ENCODE measurements at regions not wholly inside any gene's neighbourhood (a gene's known extent, or its start where the extent isn't known, plus 50 kb on each side); places are given as distances from the start of the nearest gene placed in this dataset.

DNA sequence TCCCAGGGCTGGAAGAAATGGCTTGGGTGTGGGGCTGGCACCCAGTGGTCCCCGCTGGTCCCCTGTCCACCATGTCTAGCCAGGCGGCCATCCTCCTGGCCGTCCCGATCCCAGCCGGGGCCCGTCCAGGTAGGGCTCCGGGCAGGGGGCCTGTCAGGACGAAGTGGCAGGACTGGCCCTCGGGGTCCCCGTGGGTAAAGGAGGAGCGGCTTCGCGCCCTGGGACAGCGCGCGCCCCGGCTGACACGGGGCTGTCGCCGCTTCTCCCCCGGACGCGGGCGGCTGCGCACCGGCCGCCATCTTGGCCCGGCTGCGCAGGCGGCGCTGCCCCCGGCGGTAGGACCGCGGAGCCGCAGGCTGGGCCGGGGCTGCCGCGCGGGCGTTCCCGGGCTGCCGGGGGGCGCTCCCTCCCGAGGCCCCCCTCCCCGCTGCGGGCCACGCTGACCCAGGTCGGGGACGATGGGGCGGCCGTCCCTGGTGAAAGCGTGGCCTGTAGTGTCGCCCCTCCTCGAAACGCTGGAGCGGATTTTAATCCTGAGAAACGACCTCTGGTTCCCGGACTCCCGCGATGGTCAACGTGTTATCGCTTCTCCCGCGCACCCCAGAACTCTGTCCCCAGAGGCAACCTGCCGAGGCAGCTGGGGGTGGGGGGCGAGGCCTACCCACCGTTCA, 60.4 kb upstream of the BCOR start:
- DNase-seq (ENCODE audit: low read depth), result no peak
- TF ChIP-seq, protein P1, sequence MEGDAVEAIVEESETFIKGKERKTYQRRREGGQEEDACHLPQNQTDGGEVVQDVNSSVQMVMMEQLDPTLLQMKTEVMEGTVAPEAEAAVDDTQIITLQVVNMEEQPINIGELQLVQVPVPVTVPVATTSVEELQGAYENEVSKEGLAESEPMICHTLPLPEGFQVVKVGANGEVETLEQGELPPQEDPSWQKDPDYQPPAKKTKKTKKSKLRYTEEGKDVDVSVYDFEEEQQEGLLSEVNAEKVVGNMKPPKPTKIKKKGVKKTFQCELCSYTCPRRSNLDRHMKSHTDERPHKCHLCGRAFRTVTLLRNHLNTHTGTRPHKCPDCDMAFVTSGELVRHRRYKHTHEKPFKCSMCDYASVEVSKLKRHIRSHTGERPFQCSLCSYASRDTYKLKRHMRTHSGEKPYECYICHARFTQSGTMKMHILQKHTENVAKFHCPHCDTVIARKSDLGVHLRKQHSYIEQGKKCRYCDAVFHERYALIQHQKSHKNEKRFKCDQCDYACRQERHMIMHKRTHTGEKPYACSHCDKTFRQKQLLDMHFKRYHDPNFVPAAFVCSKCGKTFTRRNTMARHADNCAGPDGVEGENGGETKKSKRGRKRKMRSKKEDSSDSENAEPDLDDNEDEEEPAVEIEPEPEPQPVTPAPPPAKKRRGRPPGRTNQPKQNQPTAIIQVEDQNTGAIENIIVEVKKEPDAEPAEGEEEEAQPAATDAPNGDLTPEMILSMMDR (conservative IDR thresholded peaks at IDR 0.05; ENCODE audit: low read length), result no peak
- H3K4me3 ChIP-seq (ENCODE audit: low read length), result peak overlapping the region; percentile 52

DNA sequence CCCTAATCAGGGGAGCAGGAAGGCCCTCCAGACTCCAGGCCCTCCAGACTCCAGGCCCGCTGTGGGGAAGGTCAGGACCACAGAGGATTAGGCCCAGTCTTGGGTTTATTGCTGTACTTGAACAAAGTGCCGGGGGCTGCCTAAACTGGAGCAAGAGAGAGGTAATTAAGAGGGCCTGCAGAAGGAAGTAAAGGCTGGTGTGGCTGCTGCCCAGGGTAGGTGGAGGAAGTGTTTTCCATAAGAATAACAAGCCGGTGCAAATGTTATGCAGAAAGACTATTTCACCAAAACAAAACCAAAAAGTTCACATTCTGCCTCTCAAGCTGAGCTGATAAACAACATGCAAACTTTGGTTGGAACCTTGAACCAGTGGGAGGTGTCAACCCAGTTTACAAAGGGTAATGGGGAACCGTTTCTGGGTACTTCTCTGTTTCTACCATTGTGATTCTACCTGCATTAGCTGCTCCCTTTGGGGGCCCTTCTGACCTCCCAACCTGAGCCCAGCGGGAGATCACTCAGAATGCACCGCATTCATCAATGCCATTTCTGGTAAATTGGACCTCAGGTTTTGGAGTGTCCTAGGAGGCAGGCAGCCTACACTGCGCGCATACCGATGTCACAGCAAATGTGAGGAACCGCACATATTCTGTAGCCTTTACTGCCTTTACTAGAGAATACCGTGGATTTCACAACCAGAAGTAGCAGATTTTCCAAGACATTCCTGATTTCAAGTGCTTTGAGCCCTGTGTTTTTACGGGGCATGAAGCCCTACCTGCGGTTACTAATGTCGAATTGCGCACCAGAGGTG, 59.7 kb upstream of the BCOR start:
- peak overlapping the region; percentile 52 for H3K4me3 ChIP-seq (ENCODE audit: low read length)
- TF ChIP-seq, protein P1 (conservative IDR thresholded peaks at IDR 0.05; ENCODE audit: low read length), result no peak
- DNase-seq (ENCODE audit: low read depth), result no peak

DNA sequence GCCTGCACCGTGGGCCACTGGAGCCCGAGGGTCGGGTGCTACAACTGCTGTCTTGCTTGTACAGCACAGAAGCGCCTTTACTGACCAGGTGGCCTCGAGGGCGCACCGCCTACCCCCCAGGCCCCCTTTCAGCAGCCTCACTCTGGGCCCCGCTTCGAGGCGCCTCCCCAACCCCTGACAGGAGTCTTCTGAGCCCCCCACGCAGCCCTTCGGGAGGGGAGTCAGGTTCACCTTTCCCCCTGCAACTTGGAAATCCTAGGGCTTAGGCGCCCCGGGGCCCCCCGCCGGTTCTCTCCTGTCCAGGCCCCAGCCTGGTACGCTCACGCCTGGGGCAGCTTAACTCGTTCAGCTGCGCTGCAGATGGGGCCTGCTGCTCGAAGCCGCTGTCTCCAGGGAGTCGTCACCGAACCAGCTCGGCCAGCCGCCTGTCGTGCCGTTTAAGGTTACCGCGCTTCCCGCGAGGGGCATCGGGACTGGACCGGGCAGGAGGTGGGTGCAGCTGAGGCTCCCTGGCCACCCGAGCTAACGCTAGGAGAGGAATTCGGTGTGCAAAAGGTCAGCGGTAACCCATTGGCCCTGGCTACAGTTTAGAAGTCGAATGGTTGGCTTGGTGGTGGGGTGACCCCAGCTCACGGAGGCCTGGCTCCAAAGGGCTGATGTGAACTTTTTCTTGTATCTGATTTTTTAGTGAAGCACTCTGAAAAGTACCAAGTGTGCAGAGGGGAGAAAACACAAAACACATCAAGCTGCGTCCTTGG, 58.9 kb upstream of the BCOR start:
- no peak for DNase-seq (ENCODE audit: low read depth)
- TF ChIP-seq, protein P1 (conservative IDR thresholded peaks at IDR 0.05; ENCODE audit: low read length), result no peak
- no peak overlapping the region for H3K4me3 ChIP-seq (ENCODE audit: low read length)

DNA sequence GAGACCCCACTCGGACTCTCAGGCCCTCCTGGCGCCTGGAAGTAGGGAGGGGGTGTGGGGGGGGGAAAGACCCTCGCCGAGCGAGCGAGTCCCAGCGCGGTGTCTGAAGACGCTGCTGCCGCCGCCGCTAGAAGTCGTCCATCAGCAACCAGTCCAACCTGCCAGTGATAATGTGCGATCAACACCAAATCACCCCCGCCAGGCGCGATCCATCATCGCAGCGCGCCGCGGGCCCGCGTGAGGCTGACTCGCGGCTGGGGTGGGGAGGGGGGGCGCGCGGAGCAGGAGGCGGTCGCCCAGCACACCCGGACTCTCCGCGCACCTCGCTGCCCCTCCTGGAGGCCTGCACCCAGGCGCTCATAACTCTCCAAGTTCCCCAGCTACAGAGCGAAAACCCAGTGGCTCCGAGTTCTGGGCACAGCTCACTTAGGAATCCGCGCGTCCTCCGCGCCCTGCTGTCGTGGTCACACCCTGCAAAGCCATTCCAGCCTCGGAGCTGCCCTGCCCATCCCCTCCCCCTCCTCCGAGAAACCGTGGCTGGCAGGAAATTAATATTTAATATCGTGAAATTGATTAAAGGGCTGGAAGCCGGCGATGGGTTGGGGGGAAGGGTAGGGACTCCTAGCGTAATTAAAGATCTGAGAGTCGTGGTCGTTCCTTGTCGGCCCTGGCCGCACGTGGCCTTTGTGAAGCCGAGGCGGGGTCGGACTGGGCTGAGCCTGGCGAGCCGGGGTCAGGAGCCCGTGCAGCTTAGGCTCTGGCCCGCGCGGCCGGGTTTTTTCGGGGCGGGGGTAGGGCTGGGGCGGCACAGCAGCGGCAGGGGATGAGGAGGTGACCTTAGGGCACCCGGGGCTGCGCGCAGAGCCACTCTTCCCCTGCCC, 58.1 kb upstream of the BCOR start:
- TF ChIP-seq, protein P1 (conservative IDR thresholded peaks at IDR 0.05; ENCODE audit: low read length), result no peak
- DNase-seq (ENCODE audit: low read depth), result no peak
- H3K4me3 ChIP-seq (ENCODE audit: low read length), result peak overlapping the region; percentile 24

DNA sequence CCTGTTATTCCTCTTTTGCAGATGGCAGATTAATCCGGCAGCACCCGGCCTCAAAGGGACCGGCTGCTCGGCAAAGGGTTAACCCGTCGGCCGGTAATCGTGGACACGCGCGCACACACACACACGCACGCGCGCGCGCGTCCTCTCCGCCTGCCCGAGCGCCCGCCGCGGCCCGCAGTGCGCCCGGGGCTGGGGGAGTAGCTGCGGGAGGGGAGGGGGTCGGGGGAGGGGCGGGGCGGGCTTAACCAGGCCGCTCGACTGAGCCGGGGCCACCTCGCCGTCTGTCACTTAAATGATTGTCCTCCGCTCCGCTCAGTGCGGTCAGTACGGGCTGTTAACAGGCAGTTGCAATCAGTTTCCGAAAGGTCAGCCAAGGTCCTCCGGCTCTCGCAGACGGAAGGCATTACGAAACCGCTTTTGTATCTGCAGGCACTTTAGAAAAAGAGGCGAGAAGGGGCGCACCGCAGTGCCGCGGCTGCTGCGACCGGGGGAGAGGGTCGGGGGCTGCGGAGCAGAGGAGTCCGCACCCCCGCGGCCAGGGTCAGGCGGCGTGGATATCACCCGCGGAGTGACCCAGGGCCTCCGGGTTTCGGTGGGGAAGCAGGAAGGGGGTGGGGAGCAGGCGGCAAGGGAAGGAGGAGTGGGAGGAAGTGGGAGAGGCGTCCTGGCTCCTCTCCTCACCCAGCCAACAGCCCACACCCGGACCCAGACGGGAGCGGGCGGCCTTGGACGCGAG, 57.3 kb upstream of the BCOR start:
- H3K4me3 ChIP-seq (ENCODE audit: low read length), result peak overlapping the region; percentile 39
- TF ChIP-seq, protein P1 (conservative IDR thresholded peaks at IDR 0.05; ENCODE audit: low read length), result no peak
- DNase-seq (ENCODE audit: low read depth), result no peak

DNA sequence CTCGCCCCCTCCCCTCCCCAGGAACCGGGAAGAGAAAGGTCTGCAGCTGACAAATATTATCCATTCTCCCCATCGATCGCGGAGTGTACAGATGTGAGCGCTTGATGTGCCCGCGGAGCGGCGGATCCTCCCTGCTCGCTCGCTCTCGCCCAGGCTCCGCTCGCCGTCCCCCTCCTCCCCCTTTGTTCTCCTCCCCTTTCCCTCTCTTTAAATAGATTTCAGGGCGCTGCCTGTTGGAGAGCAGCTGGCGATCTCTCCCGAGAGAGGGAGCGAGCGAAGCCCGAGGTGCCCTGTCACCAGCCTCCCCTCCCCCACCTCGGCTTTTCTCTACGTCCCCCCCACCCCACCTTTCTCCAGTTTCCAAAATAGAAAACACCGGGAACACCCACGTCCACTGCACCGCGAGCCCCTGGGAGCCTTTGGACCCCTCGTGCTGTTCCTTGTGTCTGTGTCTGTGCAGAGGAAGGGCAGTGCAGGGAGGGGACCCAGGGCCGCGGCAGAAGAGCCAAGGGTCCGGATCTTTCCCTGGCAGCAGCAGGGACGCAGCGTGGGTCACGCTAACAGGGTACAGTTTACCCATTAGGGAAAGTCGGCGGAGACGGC, 56.6 kb upstream of the BCOR start:
- TF ChIP-seq, protein P1 (conservative IDR thresholded peaks at IDR 0.05; ENCODE audit: low read length), result no peak
- H3K4me3 ChIP-seq (ENCODE audit: low read length), result peak overlapping the region; percentile 39
- DNase-seq (ENCODE audit: low read depth), result no peak

Measured in AG10803 (cell line).